Peyer's patch (tissue), 4 donors: ENCODE measurements at regions not wholly inside any gene's neighbourhood (a gene's known extent, or its start where the extent isn't known, plus 50 kb on each side); places are given as distances from the start of the nearest gene placed in this dataset.

Source experiments
- CTCF ChIP-seq, 6 experiments: fragments of 450-650 bp in 4 of 6; fragments of 200-600 bp in 2 of 6; sonication (generic) in 1 of 6; IDR thresholded peaks; one replicate each; pipeline ENCODE4 v1.5.1; 2017 to 2019; ENCODE audit warnings: antibody characterized with exemption in 6 of 6, mild to moderate bottlenecking in 3 of 6, moderate library complexity in 1 of 6
- POLR2A ChIP-seq, 2 donors: fragments of 450-650 bp; IDR thresholded peaks; one replicate each; pipeline ENCODE4 v1.5.1; 2017; ENCODE audit warnings: antibody characterized with exemption in 2 of 2, mild to moderate bottlenecking in 2 of 2, moderate library complexity in 2 of 2

DNA sequence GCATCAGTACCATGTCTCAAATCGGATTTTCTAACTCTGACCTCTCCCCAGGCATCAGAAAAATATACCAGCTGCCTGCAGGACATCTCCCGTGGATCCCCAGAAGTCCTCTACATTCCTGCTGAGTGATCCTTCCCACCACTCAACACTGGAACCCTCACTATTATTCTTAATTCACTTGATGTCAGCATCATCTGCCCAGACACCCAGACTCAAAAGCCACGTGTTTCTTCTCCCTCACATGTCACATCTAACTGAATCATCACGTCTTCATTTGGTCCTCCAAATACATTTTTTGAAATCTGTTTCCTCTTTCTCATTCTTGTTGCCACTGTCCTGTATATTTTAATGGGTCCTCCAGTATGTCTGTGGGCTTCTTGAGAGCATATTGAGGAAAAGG lies 218.6 kb downstream of the HRH4 start:
- no peak for TF ChIP-seq CTCF (IDR thresholded peaks at IDR 0.05)
- TF ChIP-seq POLR2A (IDR thresholded peaks at IDR 0.05), result no peak
